Myocyte (in vitro differentiated cells): ENCODE measurements at regions not wholly inside any gene's neighbourhood (a gene's known extent, or its start where the extent isn't known, plus 50 kb on each side); places are given as distances from the start of the nearest gene placed in this dataset.
"Not testable (repeated sequence)": the region's sequence is repeated elsewhere in the genome, so short reads cannot be mapped to it uniquely, and the experiment has no call there.

Experiments
- DNase-seq: peaks from one replicate; pipeline ENCODE4 v3.0.0-alpha.2; 2012; ENCODE audit warnings: low read depth

- no peak for DNase-seq
Observed at GRCh38 chr3:124306665-124307064, 314.7 kb upstream of the ROPN1 start.

- no peak for DNase-seq
Observed at GRCh38 chr3:124313621-124314020, 321.7 kb upstream of the ROPN1 start.

GRCh38 chr3:124315215-124316033 lies 323.5 kb upstream of the ROPN1 start:
- peak; percentile 28 for DNase-seq

GRCh38 chr3:124316034-124316287 lies 324.0 kb upstream of the ROPN1 start:
- no peak for DNase-seq

GRCh38 chr3:124318014-124318413 lies 326.1 kb upstream of the ROPN1 start:
- DNase-seq, result no peak

GRCh38 chr3:124318656-124319055 lies 326.7 kb upstream of the ROPN1 start:
- no peak for DNase-seq

GRCh38 chr3:124320976-124321375 lies 329.1 kb upstream of the ROPN1 start:
- no peak for DNase-seq

- no peak for DNase-seq
Observed at GRCh38 chr3:124322309-124322880, 330.5 kb upstream of the ROPN1 start.

GRCh38 chr3:124322966-124323365 lies 331.0 kb upstream of the ROPN1 start:
- DNase-seq, result no peak

GRCh38 chr3:124325248-124325647 lies 333.3 kb upstream of the ROPN1 start:
- DNase-seq, result no peak

- no peak for DNase-seq
Observed at GRCh38 chr3:124329723-124330122, 337.8 kb upstream of the ROPN1 start.

GRCh38 chr3:124333931-124334640 lies 342.2 kb upstream of the ROPN1 start:
- no peak for DNase-seq

GRCh38 chr3:124336067-124336656 lies 344.2 kb upstream of the ROPN1 start:
- DNase-seq, result no peak

GRCh38 chr3:124345845-124346244 lies 353.9 kb upstream of the ROPN1 start:
- DNase-seq, result no peak

- DNase-seq, result no peak
Observed at GRCh38 chr3:124346487-124346886, 354.6 kb upstream of the ROPN1 start.

GRCh38 chr3:124347418-124347817 lies 355.5 kb upstream of the ROPN1 start:
- DNase-seq, result no peak

- DNase-seq, result not testable (repeated sequence)
Observed at GRCh38 chr3:124348555-124348954, 356.6 kb upstream of the ROPN1 start.

- DNase-seq, result peak; percentile 72
Observed at GRCh38 chr3:124351430-124352148, 359.7 kb upstream of the ROPN1 start.

- DNase-seq, result peak; percentile 13
Observed at GRCh38 chr3:124352149-124352539, 360.2 kb upstream of the ROPN1 start.

- DNase-seq, result no peak
Observed at GRCh38 chr3:124353691-124354090, 361.8 kb upstream of the ROPN1 start.

GRCh38 chr3:124354150-124354549 lies 362.2 kb upstream of the ROPN1 start:
- DNase-seq, result no peak

GRCh38 chr3:124358156-124358555 lies 366.2 kb upstream of the ROPN1 start:
- no peak for DNase-seq
